HG02970 (cell line): ENCODE measurements at regions not wholly inside any gene's neighbourhood (a gene's known extent, or its start where the extent isn't known, plus 50 kb on each side); places are given as distances from the start of the nearest gene placed in this dataset.
"Not testable (repeated sequence)": the region's sequence is repeated elsewhere in the genome, so short reads cannot be mapped to it uniquely, and the experiment has no call there.

ENCODE experiments used
- ATAC-seq: cut with Tn5 transposase; IDR thresholded peaks from one replicate; pipeline ENCODE4 v1.9.1; 2021; ENCODE audit warnings: mild to moderate bottlenecking, moderate library complexity, moderate number of reproducible peaks; ENCODE audit not compliant: unreplicated experiment, low FRiP score

- not testable (repeated sequence) for ATAC-seq
Observed at GRCh38 chr16:16559179-16559740, 180.3 kb downstream of the NPIPA7 start.

GRCh38 chr16:16561532-16561931 is 182.6 kb downstream of the NPIPA7 start:
- not testable (repeated sequence) for ATAC-seq

GRCh38 chr16:16563962-16564361 is 185.0 kb downstream of the NPIPA7 start:
- not testable (repeated sequence) for ATAC-seq

- ATAC-seq, result not testable (repeated sequence)
Observed at GRCh38 chr16:16565326-16565725, 186.4 kb downstream of the NPIPA7 start.

GRCh38 chr16:16570055-16570454 is 191.1 kb downstream of the NPIPA7 start:
- ATAC-seq, result not testable (repeated sequence)

- ATAC-seq, result not testable (repeated sequence)
Observed at GRCh38 chr16:16570874-16571273, 191.9 kb downstream of the NPIPA7 start.

GRCh38 chr16:16572130-16572774 is 193.3 kb downstream of the NPIPA7 start:
- ATAC-seq, result not testable (repeated sequence)

- not testable (repeated sequence) for ATAC-seq
Observed at GRCh38 chr16:16577062-16577461, 198.1 kb downstream of the NPIPA7 start.

- ATAC-seq, result no peak
Observed at GRCh38 chr16:16578701-16579100, 199.8 kb downstream of the NPIPA7 start.

- ATAC-seq, result not testable (repeated sequence)
Observed at GRCh38 chr16:16582916-16583315, 204.0 kb downstream of the NPIPA7 start.

- ATAC-seq, result not testable (repeated sequence)
Observed at GRCh38 chr16:16586073-16586651, 207.2 kb downstream of the NPIPA7 start.

GRCh38 chr16:16586969-16587368 is 208.0 kb downstream of the NPIPA7 start:
- ATAC-seq, result not testable (repeated sequence)

GRCh38 chr16:16588436-16588835 is 209.5 kb downstream of the NPIPA7 start:
- not testable (repeated sequence) for ATAC-seq

- ATAC-seq, result not testable (repeated sequence)
Observed at GRCh38 chr16:16590654-16591318, 211.8 kb downstream of the NPIPA7 start.

- not testable (repeated sequence) for ATAC-seq
Observed at GRCh38 chr16:16593156-16593863, 214.4 kb downstream of the NPIPA7 start.

GRCh38 chr16:16595029-16595718 is 216.2 kb downstream of the NPIPA7 start:
- ATAC-seq, result not testable (repeated sequence)

- ATAC-seq, result not testable (repeated sequence)
Observed at GRCh38 chr16:16601239-16601638, 222.3 kb downstream of the NPIPA7 start.

- not testable (repeated sequence) for ATAC-seq
Observed at GRCh38 chr16:16607401-16608082, 228.6 kb downstream of the NPIPA7 start.

GRCh38 chr16:16609627-16610026 is 230.7 kb downstream of the NPIPA7 start:
- ATAC-seq, result not testable (repeated sequence)
